Epithelial cell of esophagus (primary cell): ENCODE measurements at regions not wholly inside any gene's neighbourhood (a gene's known extent, or its start where the extent isn't known, plus 50 kb on each side); places are given as distances from the start of the nearest gene placed in this dataset.

Source experiments
- DNase-seq: peaks from one replicate; pipeline ENCODE4 v3.0.0; 2010; ENCODE audit warnings: low read depth
- H3K4me3 ChIP-seq: 2 replicates; pipeline ENCODE4 v1.5.1; 2011; ENCODE audit warnings: mild to moderate bottlenecking, low read length, control low read depth
- CTCF ChIP-seq: IDR thresholded peaks from 2 replicates; pipeline ENCODE4 v1.5.1; 2011; ENCODE audit warnings: low read depth, mild to moderate bottlenecking, low read length, control low read depth, inconsistent platforms; ENCODE audit not compliant: insufficient read depth; ENCODE audit errors: missing control alignments

DNA sequence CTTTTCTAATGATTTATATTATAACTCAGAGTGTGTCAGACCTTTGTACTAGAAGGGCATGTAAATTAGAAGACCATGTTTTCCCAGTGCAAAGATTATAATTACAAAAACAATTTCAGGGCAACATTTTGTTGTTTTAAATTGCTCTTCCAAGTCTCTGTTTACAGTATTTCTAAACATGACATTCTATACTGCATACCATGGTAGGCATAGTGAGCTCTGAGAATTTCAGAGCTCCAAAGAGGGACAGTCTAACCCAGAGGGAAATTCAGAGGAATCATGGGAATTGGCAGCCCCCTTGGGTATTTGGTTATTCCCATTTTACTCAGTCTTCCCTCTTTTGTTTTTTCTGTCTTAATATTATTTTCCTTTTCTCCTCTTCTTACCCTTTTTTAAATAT is 361.5 kb upstream of the SEMA6D start:
- no peak overlapping the region for H3K4me3 ChIP-seq
- TF ChIP-seq CTCF, result no peak
- DNase-seq, result no peak

- H3K4me3 ChIP-seq, result no peak overlapping the region
- DNase-seq, result no peak
- TF ChIP-seq CTCF, result no peak
Observed at GRCh38 chr15:47356297-47356696, 361.0 kb upstream of the SEMA6D start.

DNA sequence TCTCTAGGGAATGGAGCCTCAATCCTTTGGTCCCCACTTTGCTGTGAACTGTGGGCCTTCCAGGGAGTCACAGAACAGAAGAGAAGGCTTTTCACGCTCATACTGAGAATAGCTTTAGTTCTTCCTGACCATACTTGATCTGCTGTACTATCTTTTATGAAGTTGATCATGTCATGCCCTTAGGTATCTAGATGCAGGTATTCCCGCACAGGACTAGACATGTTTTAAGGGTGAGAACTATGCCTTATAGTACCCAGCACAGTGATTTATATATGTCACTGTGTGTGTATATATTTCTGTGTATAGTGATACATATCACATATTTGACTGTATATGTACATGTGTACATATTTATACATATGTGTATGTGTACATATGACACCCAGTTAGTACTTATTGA is 358.4 kb upstream of the SEMA6D start:
- no peak for TF ChIP-seq CTCF
- H3K4me3 ChIP-seq, result no peak overlapping the region
- DNase-seq, result peak; percentile 75

GRCh38 chr15:47360305-47360704 is 357.0 kb upstream of the SEMA6D start:
- H3K4me3 ChIP-seq, result no peak overlapping the region
- DNase-seq, result peak; percentile 42
- TF ChIP-seq CTCF, result no peak

- H3K4me3 ChIP-seq, result no peak overlapping the region
- no peak for DNase-seq
- no peak for TF ChIP-seq CTCF
Observed at GRCh38 chr15:47362118-47362905, 355.0 kb upstream of the SEMA6D start.

GRCh38 chr15:47363653-47364052 is 353.7 kb upstream of the SEMA6D start:
- no peak for DNase-seq
- H3K4me3 ChIP-seq, result no peak overlapping the region
- no peak for TF ChIP-seq CTCF

- TF ChIP-seq CTCF, result no peak
- DNase-seq, result no peak
- H3K4me3 ChIP-seq, result no peak overlapping the region
Observed at GRCh38 chr15:47364230-47365141, 352.8 kb upstream of the SEMA6D start.
